ENCODE measurements at regions not wholly inside any gene's neighbourhood (a gene's known extent, or its start where the extent isn't known, plus 50 kb on each side); places are given as distances from the start of the nearest gene placed in this dataset.

GRCh38 chr18:46212398-46212797, 108.2 kb downstream of the HAUS1 start:
- TF ChIP-seq MAX (IDR thresholded peaks at IDR 0.05; ENCODE audit: insufficient read depth, insufficient read length) (no peak), EZH2 (IDR thresholded peaks at IDR 0.05; ENCODE audit: borderline replicate concordance, low read depth, low read length, severe bottlenecking) (no peak), POLR2A (IDR thresholded peaks at IDR 0.05; ENCODE audit: low read depth, low read length) (no peak), CTCF (IDR thresholded peaks at IDR 0.05; ENCODE audit: extremely low read depth in 1 of 2, insufficient read depth in 1 of 2, low read depth in 1 of 2, low read length in 2 of 2) (no peak), POLR2AphosphoS5 (IDR thresholded peaks at IDR 0.05; ENCODE audit: insufficient read depth, low read depth, low read length) (no peak)
